ENCODE measurements at regions not wholly inside any gene's neighbourhood (a gene's known extent, or its start where the extent isn't known, plus 50 kb on each side); places are given as distances from the start of the nearest gene placed in this dataset.

GRCh38 chr5:68970617-68971016 is 123.2 kb upstream of the SLC30A5 start:
- Histone ChIP-seq H3K9me3 (no peaks in the 10 kb centered on the region), H3K36me3 (no peaks in the 10 kb centered on the region)

DNA sequence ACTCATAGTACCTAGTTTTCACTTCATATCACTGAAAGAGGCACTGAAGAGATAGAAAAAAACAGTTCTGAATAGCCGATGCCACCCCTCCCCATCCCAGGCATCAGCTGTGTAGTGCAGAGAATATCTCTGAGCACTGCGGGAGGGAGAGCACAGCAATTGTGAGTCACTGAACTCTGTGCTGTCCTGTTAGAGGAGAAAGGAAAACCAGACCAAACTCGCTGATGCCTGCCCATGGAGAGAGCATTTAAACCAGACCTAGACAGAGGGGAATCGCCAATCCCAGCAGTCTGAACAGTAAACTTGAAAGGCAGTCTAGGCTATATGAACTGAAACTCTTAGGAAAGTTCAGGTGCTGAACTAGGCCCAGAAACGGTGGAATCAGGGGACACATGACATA is 120.1 kb upstream of the SLC30A5 start:
- H3K9me3 ChIP-seq, result 0 out of 2 replicates have a peak, but pooled peaks cover 4% of the 10 kb centered on the region
- H3K9ac ChIP-seq, result no peak overlapping the region
- no peak overlapping the region for H3K27ac ChIP-seq
- no peak overlapping the region for H3K4me2 ChIP-seq
- TF ChIP-seq Cebpa-rat (IDR thresholded peaks at IDR 0.05), result no peak
- no peaks in the 10 kb centered on the region for H3K4me1 ChIP-seq
- H3K4me3 ChIP-seq, result no peak overlapping the region
- H3K36me3 ChIP-seq, result no peaks in the 10 kb centered on the region
- no peaks in the 10 kb centered on the region for H3K27me3 ChIP-seq
- no peaks in the 10 kb centered on the region for H4K20me1 ChIP-seq

More at GRCh38 chr5:68970617-68971016, 123.2 kb upstream of the SLC30A5 start:
- Histone ChIP-seq H3K4me1 (no peaks in the 10 kb centered on the region), H3K4me3 (no peak overlapping the region), H4K20me1 (no peaks in the 10 kb centered on the region), H3K27ac (no peak overlapping the region), H3K27me3 (no peaks in the 10 kb centered on the region), H3K4me2 (no peak overlapping the region), H3K9ac (no peak overlapping the region)
- TF ChIP-seq Cebpa-rat (IDR thresholded peaks at IDR 0.05), result no peak

GRCh38 chr5:68983043-68983442 is 110.8 kb upstream of the SLC30A5 start:
- H3K4me1 ChIP-seq, result no peaks in the 10 kb centered on the region
- no peak overlapping the region for H3K27ac ChIP-seq
- no peaks in the 10 kb centered on the region for H4K20me1 ChIP-seq
- H3K36me3 ChIP-seq, result no peaks in the 10 kb centered on the region
- H3K4me2 ChIP-seq, result no peak overlapping the region
- no peak overlapping the region for H3K9ac ChIP-seq
- no peak for TF ChIP-seq Cebpa-rat (IDR thresholded peaks at IDR 0.05)
- H3K27me3 ChIP-seq, result no peaks in the 10 kb centered on the region
- no peak overlapping the region for H3K4me3 ChIP-seq
- H3K9me3 ChIP-seq, result no peaks in the 10 kb centered on the region

DNA sequence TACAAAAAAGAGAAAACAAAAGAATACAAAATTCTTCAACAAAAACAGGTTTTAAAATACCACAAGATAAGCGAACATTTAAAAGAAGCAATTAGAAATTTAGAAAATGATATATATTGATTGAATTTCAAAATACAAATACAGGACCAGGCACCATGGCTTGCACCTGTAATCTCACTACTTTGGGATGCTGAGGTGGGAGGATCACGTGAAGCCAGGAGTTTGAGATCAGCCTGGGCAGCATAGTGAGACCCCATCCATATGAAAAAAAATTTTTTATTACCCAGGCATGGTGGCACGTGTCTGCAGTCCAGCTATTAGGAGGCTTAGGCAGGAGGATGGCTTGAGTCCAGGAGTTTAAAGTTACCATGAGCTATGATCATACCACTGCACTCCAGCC is 109.9 kb upstream of the SLC30A5 start:
- Histone ChIP-seq H3K9me3 (no peaks in the 10 kb centered on the region), H3K4me1 (no peaks in the 10 kb centered on the region), H3K9ac (no peak overlapping the region), H3K4me3 (no peak overlapping the region), H3K27me3 (no peaks in the 10 kb centered on the region), H3K4me2 (no peak overlapping the region), H3K36me3 (no peaks in the 10 kb centered on the region), H4K20me1 (no peaks in the 10 kb centered on the region), H3K27ac (no peak overlapping the region)
- TF ChIP-seq Cebpa-rat (IDR thresholded peaks at IDR 0.05), result no peak

DNA sequence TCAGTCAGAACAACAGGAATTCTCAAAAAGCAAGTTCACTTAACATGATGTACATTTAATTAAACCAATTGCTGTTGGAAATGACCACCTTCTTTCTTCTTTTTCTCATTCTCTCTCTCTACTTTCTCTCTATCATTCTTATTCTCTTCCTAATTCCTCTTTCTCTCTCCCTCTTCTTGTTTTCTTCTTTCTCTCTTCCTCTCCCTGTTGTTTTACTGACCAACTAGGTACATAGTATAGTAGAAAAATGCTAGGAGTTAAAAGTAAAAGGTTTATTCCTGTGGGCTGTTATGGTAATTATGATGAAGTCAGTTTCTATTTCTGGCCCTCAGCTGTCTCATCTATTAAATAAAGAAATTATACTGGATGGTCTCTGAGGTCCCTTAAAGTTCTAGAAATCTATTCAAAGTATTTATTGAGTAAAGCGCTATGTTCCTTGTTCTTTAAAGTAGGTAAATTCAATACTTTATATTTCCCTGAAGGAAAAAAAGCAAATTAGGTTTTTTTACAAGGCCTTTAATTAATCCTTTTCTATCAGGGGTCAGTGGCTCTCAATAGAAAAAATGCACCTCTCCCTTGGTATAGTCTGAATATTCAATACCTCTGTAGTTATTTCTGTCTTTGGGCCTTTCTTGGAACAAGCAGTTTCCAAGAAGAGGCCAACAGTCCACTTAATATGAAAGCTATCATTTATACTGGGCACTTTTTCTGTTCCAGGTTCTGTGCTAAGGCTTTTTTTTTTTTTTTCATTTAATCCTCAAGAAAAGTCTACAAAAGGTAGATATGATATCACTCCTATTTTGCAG is 102.3 kb upstream of the SLC30A5 start:
- Histone ChIP-seq H3K36me3 (no peaks in the 10 kb centered on the region), H3K27me3 (no peaks in the 10 kb centered on the region), H3K27ac (no peak overlapping the region), H3K9me3 (no peaks in the 10 kb centered on the region), H3K4me2 (no peak overlapping the region), H4K20me1 (no peaks in the 10 kb centered on the region), H3K9ac (no peak overlapping the region), H3K4me3 (no peak overlapping the region), H3K4me1 (no peaks in the 10 kb centered on the region)
- no peak for TF ChIP-seq Cebpa-rat (IDR thresholded peaks at IDR 0.05)

DNA sequence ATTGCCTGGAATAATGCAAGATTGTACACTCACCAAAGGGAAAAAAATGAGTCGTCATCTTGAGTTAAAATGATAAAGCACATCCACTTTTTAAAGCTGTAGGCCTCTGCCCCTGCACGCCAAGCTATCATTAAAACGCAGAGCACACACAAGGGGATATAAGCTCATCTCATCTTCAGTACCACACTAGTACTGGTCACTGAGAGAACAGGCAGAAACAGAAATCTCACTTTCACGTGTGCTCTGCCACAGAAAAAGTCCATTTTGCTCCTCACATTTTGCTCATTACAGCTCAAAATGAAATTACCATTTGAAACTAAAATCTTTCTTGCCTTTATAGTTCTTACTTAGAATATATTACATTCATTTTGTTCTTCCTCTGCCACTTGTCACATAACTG is 99.2 kb upstream of the SLC30A5 start:
- Histone ChIP-seq H3K9ac (no peak overlapping the region), H3K9me3 (no peaks in the 10 kb centered on the region), H3K36me3 (no peaks in the 10 kb centered on the region), H3K27me3 (no peaks in the 10 kb centered on the region), H4K20me1 (no peaks in the 10 kb centered on the region), H3K4me2 (no peak overlapping the region), H3K4me1 (no peaks in the 10 kb centered on the region), H3K27ac (no peak overlapping the region), H3K4me3 (no peak overlapping the region)
- no peak for TF ChIP-seq Cebpa-rat (IDR thresholded peaks at IDR 0.05)

DNA sequence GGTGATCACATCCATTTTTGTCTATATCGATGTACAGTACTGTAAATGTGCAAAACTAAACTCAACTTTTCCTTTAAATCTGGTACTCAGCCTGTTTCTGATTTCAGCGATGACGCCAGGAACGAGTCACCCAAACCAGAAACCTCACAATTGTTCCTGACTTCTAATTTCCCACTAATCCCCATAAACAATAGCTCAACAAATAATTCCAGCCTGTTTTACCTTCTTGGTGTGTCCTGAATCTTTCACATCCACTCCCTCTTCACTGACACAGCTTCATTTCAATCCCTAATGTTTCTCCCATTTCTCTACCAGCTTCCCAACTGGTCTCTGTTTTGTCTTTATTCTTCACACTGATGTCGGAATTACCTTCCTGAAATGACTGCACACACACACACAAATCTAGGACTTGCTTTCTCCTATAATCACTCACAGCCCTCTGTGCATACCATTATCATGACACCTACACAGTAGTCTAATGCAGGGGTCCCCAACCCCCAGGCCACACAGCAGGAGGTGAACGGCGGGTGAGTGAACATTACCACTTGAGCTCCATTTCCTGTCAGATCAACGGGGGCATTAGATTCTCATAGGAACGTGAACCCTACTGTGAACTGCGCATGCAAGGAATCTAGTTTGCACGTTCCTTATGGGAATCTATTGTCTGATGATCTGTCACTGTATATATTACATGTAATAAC is 97.8 kb upstream of the SLC30A5 start:
- Histone ChIP-seq H3K4me1 (no peaks in the 10 kb centered on the region), H3K4me2 (no peak overlapping the region), H3K36me3 (no peaks in the 10 kb centered on the region), H3K9me3 (no peaks in the 10 kb centered on the region), H3K4me3 (no peak overlapping the region), H3K9ac (no peak overlapping the region), H3K27me3 (no peaks in the 10 kb centered on the region), H4K20me1 (no peaks in the 10 kb centered on the region), H3K27ac (no peak overlapping the region)
- no peak for TF ChIP-seq Cebpa-rat (IDR thresholded peaks at IDR 0.05)

DNA sequence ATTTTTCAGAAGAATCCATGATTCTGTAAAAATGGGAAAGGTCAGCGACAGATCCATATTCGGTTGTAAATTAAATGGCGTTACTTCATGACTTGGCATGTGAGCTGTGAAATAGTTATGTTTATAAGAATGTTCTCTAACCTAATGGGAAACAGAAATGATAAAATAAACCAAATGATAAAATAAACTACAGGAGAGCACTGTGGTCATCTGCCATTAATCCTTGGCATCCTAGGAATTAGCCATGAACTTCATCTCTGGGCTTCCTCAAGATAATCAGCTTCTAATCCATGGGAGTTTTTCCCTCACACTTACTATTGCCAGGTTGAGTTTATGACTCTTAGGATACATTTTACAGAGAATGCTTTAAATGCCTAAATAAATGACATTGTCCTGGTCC is 94.6 kb upstream of the SLC30A5 start:
- H4K20me1 ChIP-seq, result no peaks in the 10 kb centered on the region
- no peaks in the 10 kb centered on the region for H3K27me3 ChIP-seq
- no peak overlapping the region for H3K9ac ChIP-seq
- H3K4me1 ChIP-seq, result no peaks in the 10 kb centered on the region
- H3K4me3 ChIP-seq, result no peak overlapping the region
- no peak overlapping the region for H3K4me2 ChIP-seq
- no peak for TF ChIP-seq Cebpa-rat (IDR thresholded peaks at IDR 0.05)
- no peak overlapping the region for H3K27ac ChIP-seq
- no peaks in the 10 kb centered on the region for H3K9me3 ChIP-seq
- H3K36me3 ChIP-seq, result no peaks in the 10 kb centered on the region

DNA sequence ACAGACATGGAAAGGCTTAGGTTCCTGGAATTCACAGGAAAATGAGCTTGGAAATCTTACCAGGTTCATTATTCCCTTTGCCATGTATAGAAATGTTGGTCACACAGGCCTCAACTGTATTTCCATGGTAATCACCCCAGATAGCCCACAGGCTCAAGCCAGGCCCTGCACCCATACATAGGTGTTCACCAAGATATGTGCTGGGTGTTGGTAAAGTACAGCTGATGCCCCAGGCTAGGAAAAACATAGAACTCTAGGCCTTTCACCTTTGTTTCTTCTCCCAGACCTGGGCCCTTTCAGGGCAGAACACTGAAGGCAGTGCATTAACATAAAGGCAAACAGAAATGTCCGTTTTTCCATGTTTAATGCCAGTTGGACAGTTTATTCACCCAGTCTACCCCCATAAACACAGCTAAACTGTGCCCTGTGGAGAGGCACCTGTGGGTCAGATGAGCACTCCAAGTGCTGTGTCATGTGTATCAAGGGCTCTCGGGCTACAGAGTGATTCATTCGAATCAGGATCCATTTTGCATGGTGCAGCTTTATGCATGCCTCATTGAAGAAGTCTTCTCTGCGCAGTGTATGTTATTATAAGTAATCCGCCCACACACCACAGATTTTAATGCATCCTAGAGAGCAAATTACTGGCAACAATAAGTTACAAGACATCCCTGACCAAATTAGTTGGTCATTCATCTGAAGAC is 93.4 kb upstream of the SLC30A5 start:
- H3K9me3 ChIP-seq, result no peaks in the 10 kb centered on the region
- no peak for TF ChIP-seq Cebpa-rat (IDR thresholded peaks at IDR 0.05)
- no peaks in the 10 kb centered on the region for H4K20me1 ChIP-seq
- no peak overlapping the region for H3K4me3 ChIP-seq
- no peaks in the 10 kb centered on the region for H3K36me3 ChIP-seq
- H3K4me2 ChIP-seq, result no peak overlapping the region
- H3K27me3 ChIP-seq, result no peaks in the 10 kb centered on the region
- no peak overlapping the region for H3K9ac ChIP-seq
- no peaks in the 10 kb centered on the region for H3K4me1 ChIP-seq
- no peak overlapping the region for H3K27ac ChIP-seq

- no peak overlapping the region for H3K9ac ChIP-seq
- no peak overlapping the region for H3K4me2 ChIP-seq
- no peaks in the 10 kb centered on the region for H3K36me3 ChIP-seq
- H4K20me1 ChIP-seq, result no peaks in the 10 kb centered on the region
- no peaks in the 10 kb centered on the region for H3K4me1 ChIP-seq
- no peak overlapping the region for H3K4me3 ChIP-seq
- H3K27me3 ChIP-seq, result no peaks in the 10 kb centered on the region
- no peaks in the 10 kb centered on the region for H3K9me3 ChIP-seq
- TF ChIP-seq Cebpa-rat (IDR thresholded peaks at IDR 0.05), result no peak
- no peak overlapping the region for H3K27ac ChIP-seq
Measured at GRCh38 chr5:69000949-69001348, 92.9 kb upstream of the SLC30A5 start.
